Uterus (tissue), 3 donors: ENCODE measurements at regions not wholly inside any gene's neighbourhood (a gene's known extent, or its start where the extent isn't known, plus 50 kb on each side); places are given as distances from the start of the nearest gene placed in this dataset.

ENCODE experiments used
- DNase-seq, 2 donors: peaks; one replicate each; pipeline ENCODE4 v3.0.0-alpha.2; 2019 to 2020
- H3K27ac ChIP-seq, 2 donors: fragments of 200-600 bp; sonication (generic); 1 replicate in 1 of 2; 2 replicates in 1 of 2; pipeline ENCODE4 v1.5.1; 2016 to 2018
- H3K27me3 ChIP-seq, 2 donors: fragments of 200-600 bp; sonication (generic); one replicate each; pipeline ENCODE4 v1.5.1; 2018 to 2019; ENCODE audit warnings: control low read depth in 1 of 2
- H3K36me3 ChIP-seq, 2 donors: fragments of 200-600 bp; sonication (generic); one replicate each; pipeline ENCODE4 v1.5.1; 2019; ENCODE audit warnings: control low read depth in 1 of 2
- H3K4me1 ChIP-seq, 2 donors: fragments of 200-600 bp; sonication (generic); one replicate each; pipeline ENCODE4 v1.5.1; 2018 to 2019; ENCODE audit warnings: control low read depth in 1 of 2
- H3K4me3 ChIP-seq, 2 donors: fragments of 200-600 bp; sonication (generic); 1 replicate in 1 of 2; 2 replicates in 1 of 2; pipeline ENCODE4 v1.5.1; 2018 to 2019; ENCODE audit warnings: mild to moderate bottlenecking in 1 of 2
- H3K9me3 ChIP-seq, 2 donors: fragments of 200-600 bp; sonication (generic); one replicate each; pipeline ENCODE4 v1.5.1; 2019; ENCODE audit warnings: control low read depth in 1 of 2
- POLR2A ChIP-seq, 2 donors: fragments of 450-650 bp; IDR thresholded peaks; one replicate each; pipeline ENCODE4 v1.6.1; 2016; ENCODE audit warnings: antibody characterized with exemption in 2 of 2, mild to moderate bottlenecking in 1 of 2, moderate library complexity in 1 of 2
- intact Hi-C: fragments of 100-400 bp; cut with DNase I; formaldehyde crosslinking; loops from one replicate; pipeline ENCODE4 v1.15.1; 2023; ENCODE audit warnings: low total_unique reads
- TF ChIP-seq, protein P1 (sequence below), 4 experiments: fragments of 200-600 bp in 2 of 4; fragments of 450-650 bp in 2 of 4; sonication (generic) in 2 of 4; IDR thresholded peaks; one replicate each; pipeline ENCODE4 v1.5.1; 2016 to 2019; ENCODE audit warnings: antibody characterized with exemption in 4 of 4, mild to moderate bottlenecking in 2 of 4, moderate library complexity in 1 of 4
- donor health status: DM: yes; HTN: yes; CAD: no.

DNA sequence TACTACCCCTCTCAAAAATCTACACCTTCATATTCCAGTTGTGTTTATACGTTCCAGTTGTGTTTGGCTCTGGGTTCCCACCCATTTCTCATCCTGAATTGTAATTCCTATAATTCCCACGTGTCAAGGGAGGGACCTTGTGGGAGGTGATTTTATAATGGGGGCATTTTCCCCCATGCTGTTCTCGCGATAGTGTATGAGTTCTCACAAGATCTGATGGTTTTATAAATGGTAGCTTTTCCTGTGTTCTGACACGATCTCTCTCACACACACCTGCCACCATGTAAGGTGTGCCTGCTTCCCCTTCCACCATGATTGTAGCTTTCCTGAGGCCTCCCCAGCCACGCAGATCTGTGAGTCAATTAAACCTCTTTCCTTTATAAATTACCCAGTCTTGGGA, 108.5 kb upstream of the ADAMTS16 start:
- H3K4me1 ChIP-seq: no peaks in the 10 kb centered on the region
- TF ChIP-seq, protein P1, sequence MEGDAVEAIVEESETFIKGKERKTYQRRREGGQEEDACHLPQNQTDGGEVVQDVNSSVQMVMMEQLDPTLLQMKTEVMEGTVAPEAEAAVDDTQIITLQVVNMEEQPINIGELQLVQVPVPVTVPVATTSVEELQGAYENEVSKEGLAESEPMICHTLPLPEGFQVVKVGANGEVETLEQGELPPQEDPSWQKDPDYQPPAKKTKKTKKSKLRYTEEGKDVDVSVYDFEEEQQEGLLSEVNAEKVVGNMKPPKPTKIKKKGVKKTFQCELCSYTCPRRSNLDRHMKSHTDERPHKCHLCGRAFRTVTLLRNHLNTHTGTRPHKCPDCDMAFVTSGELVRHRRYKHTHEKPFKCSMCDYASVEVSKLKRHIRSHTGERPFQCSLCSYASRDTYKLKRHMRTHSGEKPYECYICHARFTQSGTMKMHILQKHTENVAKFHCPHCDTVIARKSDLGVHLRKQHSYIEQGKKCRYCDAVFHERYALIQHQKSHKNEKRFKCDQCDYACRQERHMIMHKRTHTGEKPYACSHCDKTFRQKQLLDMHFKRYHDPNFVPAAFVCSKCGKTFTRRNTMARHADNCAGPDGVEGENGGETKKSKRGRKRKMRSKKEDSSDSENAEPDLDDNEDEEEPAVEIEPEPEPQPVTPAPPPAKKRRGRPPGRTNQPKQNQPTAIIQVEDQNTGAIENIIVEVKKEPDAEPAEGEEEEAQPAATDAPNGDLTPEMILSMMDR (IDR thresholded peaks at IDR 0.05): no peak
- no peak for TF ChIP-seq POLR2A (IDR thresholded peaks at IDR 0.05)
- no peak overlapping the region for H3K4me3 ChIP-seq
- no peaks in the 10 kb centered on the region for H3K36me3 ChIP-seq
- no peak overlapping the region for H3K27ac ChIP-seq
- H3K27me3 ChIP-seq: no peaks in the 10 kb centered on the region
- no peak for DNase-seq
- no peaks in the 10 kb centered on the region for H3K9me3 ChIP-seq
- intact Hi-C loops: no loop called here

DNA sequence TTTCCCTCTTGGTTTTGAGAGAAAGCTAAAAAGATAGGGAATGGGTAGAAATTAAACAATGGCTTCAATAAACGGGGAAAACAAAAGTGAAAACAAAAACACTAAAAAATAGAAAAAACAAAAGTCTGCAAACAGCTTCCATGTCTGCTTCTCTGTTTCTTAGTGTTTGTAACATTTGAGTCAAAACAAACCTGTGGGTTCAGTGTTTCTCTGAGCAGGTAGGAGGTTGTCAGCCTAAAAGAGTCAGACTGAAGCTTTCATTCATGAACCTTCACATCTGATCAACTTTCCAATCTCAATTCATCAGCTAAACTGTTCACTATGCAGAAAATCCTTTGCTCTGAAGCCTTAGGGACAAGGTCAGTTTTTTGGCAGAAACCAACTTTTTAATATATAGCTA, 102.5 kb upstream of the ADAMTS16 start:
- Histone ChIP-seq H3K27ac (no peak overlapping the region), H3K9me3 (no peaks in the 10 kb centered on the region), H3K36me3 (no peaks in the 10 kb centered on the region), H3K27me3 (no peaks in the 10 kb centered on the region), H3K4me3 (no peak overlapping the region), H3K4me1 (no peaks in the 10 kb centered on the region)
- no peak for DNase-seq
- TF ChIP-seq, protein P1 (IDR thresholded peaks at IDR 0.05): no peak
- TF ChIP-seq POLR2A (IDR thresholded peaks at IDR 0.05): no peak
- intact Hi-C loops: no loop called here

DNA sequence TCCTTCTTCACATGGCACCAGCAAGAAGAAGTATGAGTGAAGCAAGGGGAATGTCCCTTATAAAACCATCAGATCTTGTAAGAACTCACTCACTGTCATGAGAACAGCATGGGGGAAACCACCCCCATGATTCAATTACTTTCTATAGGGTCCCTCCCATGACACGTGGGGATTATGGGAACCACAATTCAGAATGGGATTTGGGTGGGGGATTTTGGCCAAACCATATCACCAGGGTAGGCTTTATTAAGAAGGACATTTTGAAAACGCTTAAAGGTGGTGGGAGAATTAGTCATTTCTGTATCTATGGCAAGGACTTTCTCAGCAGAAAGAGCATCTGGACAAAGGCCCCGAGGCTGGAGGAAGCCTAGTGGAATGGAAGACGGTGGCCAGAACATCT, 100.2 kb upstream of the ADAMTS16 start:
- Histone ChIP-seq H3K27ac (no peak overlapping the region), H3K4me1 (no peaks in the 10 kb centered on the region), H3K27me3 (no peaks in the 10 kb centered on the region), H3K36me3 (no peaks in the 10 kb centered on the region), H3K4me3 (no peak overlapping the region), H3K9me3 (no peaks in the 10 kb centered on the region)
- intact Hi-C loops: no loop called here
- no peak for TF ChIP-seq POLR2A (IDR thresholded peaks at IDR 0.05)
- TF ChIP-seq, protein P1 (IDR thresholded peaks at IDR 0.05): no peak
- no peak for DNase-seq

DNA sequence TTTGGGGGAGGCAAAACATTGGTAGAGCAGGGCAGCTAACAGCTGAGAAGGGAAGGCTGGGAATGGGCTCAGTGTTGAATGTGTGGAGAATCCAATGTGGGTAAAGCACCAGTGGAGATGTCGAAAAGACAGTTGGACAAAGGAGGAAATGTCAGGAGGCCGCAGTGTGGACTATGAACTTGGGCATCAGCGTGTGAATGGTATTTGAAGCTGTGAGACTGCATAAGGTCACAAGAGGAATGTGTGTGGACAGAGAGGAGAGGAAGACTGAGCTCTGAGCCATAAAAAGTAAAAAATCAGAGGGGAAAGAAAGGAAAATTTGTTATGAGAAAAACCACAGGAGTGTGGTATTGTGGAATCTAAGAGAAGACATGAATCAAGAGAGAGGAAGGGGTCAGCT, 99.4 kb upstream of the ADAMTS16 start:
- H3K4me3 ChIP-seq: no peak overlapping the region
- H3K4me1 ChIP-seq: no peaks in the 10 kb centered on the region
- H3K27ac ChIP-seq: no peak overlapping the region
- no peaks in the 10 kb centered on the region for H3K36me3 ChIP-seq
- intact Hi-C loops: no loop called here
- H3K27me3 ChIP-seq: no peaks in the 10 kb centered on the region
- no peak for TF ChIP-seq POLR2A (IDR thresholded peaks at IDR 0.05)
- TF ChIP-seq, protein P1 (IDR thresholded peaks at IDR 0.05): no peak
- no peaks in the 10 kb centered on the region for H3K9me3 ChIP-seq
- no peak for DNase-seq

DNA sequence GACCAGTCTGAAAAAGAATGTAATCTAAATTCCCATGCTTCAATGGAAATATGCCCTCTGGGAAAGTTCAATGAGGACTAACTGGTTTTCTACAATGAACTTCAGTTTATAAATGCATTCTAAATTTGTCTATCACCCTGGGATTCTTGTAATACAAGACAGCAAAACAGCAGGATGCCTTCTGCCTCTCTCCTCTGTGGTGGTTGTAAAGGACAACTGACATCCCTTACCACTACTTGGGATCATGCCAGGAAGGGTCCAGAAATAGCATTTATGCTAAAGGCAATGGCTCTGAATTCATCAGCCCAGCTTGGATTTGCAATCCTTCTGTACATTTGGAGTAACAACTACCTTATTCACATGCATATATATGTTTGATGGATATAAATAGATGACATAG, 97.3 kb upstream of the ADAMTS16 start:
- Histone ChIP-seq H3K4me3 (no peak overlapping the region), H3K27me3 (no peaks in the 10 kb centered on the region), H3K9me3 (no peaks in the 10 kb centered on the region), H3K36me3 (no peaks in the 10 kb centered on the region), H3K4me1 (no peaks in the 10 kb centered on the region), H3K27ac (no peak overlapping the region)
- no peak for DNase-seq
- intact Hi-C loops: no loop called here
- TF ChIP-seq POLR2A (IDR thresholded peaks at IDR 0.05): no peak
- TF ChIP-seq, protein P1 (IDR thresholded peaks at IDR 0.05): no peak
